GM12891 (cell line): ENCODE measurements at regions not wholly inside any gene's neighbourhood (a gene's known extent, or its start where the extent isn't known, plus 50 kb on each side); places are given as distances from the start of the nearest gene placed in this dataset.

Experiments used
- DNase-seq: peaks from one replicate; pipeline ENCODE4 v3.0.0; 2011; ENCODE audit warnings: low spot score; ENCODE audit not compliant: insufficient read length
- FAIRE-seq: peaks from 2 replicates; lab custom pipeline; 2011; peaks lifted over from hg19 to GRCh38; lab: Jason Lieb, UNC
- PAX5 ChIP-seq: IDR thresholded peaks from 2 replicates; pipeline ENCODE4 v1.6.1; 2011; ENCODE audit warnings: low read length, moderate library complexity, mild to moderate bottlenecking; ENCODE audit not compliant: insufficient read depth, severe bottlenecking
- POLR2A ChIP-seq: IDR thresholded peaks from 2 replicates; pipeline ENCODE4 v1.6.1; 2011; ENCODE audit warnings: low read depth, low read length, control low read depth
- POLR2AphosphoS5 ChIP-seq: IDR thresholded peaks from 2 replicates; pipeline ENCODE4 v1.6.1; 2011; ENCODE audit warnings: low read depth, low read length, control low read depth
- POU2F2 ChIP-seq: IDR thresholded peaks from 2 replicates; pipeline ENCODE4 v1.6.1; 2011; ENCODE audit warnings: low read depth, mild to moderate bottlenecking, control low read depth, low read length, moderate library complexity
- SPI1 ChIP-seq: IDR thresholded peaks from 2 replicates; pipeline ENCODE4 v1.6.1; 2011; ENCODE audit warnings: low read depth, low read length, control low read depth
- TAF1 ChIP-seq: IDR thresholded peaks from 2 replicates; pipeline ENCODE4 v1.6.1; 2011; ENCODE audit warnings: low read depth, low read length, control low read depth

DNA sequence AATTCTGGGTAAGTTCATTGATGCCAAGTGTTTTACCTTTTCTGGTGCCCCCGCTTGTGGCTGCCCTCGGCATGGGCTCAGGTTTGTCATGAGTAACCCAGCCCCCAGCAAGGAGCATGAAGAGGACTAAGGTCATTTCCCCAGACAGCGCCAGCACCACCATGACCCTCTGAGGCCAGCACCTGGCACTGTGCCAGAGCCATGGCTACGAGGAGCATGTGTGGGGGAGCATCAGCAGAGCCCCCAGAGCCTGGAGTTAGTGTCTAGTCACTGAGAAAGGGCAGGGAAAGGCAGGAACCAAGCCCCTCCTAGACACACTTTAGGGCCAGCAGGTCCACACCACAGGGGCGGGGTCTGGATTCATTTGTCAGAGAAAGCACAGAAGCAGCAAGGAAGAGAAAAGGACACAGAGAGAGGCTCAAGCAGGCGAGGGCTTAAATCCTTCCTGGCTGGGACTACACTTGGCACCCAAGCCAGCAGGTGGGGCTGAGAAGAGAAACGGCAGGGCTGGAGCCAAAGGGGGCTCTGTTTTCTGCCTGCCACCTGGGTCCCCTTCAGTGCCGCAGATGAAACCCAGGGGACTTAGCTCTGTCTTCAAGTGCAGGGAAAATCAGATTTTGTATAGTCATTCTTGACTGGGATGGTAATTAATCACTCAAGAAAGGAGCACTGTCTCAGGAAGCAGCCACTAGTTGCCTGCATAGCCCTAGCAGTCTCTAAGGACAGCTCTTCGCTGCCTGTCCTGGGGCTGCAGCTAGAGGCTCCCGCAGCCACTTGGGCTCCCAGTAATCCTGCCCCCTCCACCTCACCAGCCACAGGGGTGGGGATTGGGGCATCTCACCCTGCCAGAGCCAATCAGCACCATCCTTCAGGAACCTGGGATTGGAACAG is 79.6 kb upstream of the ZC3H12A start:
- no peak for FAIRE-seq
- TF ChIP-seq POLR2A (no peak), PAX5 (no peak)
- DNase-seq = no peak

DNA sequence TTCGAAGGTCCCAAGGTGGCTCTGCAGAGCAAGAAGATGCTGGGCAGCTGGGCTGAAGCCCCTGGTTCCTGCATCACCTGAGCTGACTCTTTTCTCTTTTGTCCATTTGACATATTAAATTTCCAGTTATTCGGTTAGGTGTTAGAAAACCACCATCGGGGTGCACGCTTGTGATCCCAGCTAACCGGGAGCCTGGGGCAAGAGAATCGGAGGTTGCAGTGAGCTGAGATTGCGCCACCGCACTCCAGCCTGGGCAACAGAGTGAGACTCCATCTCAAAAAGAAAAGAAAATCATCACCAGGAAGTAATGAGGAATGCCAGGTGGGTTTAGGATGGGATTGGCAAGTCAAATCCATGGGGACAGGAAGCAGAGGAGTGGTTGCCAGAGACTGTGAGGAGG is 76.3 kb upstream of the ZC3H12A start:
- TF ChIP-seq SPI1 (no peak), POLR2AphosphoS5 (no peak), POU2F2 (no peak), POLR2A (no peak), TAF1 (no peak), PAX5 (no peak)
- FAIRE-seq = no peak
- DNase-seq = no peak

- FAIRE-seq (no peak), DNase-seq (no peak)
- no peak for TF ChIP-seq PAX5
Measured at GRCh38 chr1:37399205-37399604, 75.2 kb upstream of the ZC3H12A start.

DNA sequence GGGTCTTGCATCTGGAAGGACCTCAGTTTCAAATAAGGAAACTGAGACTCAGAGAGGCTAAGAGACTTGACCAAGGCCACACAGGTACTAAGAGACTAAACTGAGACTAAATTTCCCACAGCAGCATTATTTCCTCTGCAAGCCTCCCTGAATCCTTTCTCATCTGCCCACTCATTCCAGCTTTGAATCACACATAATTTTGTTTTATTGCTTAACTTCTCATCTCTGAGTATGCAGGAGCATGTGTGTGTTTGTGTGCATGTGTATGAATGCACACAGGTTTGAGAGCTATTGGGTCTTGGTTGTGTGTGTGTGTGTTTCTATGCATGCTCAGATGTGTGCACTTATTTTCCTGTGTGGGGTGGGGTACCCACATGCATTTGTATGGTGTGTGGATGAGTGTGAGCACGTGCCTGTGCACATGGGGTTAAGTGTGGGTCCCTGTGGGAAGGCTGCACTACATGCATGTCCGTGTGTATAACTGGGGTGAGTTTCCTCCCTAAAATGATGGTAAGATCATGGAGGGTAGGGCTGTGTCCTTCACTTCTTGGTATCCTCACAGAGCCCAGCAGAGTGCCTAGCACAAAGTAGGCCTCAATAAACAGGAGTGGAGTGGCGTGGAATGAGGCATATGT is 74.4 kb upstream of the ZC3H12A start:
- TF ChIP-seq POU2F2 = no peak
- TF ChIP-seq TAF1 = no peak
- no peak for TF ChIP-seq PAX5
- TF ChIP-seq SPI1 = no peak
- no peak for TF ChIP-seq POLR2AphosphoS5
- no peak for TF ChIP-seq POLR2A
- DNase-seq = no peak
- FAIRE-seq = no peak

DNA sequence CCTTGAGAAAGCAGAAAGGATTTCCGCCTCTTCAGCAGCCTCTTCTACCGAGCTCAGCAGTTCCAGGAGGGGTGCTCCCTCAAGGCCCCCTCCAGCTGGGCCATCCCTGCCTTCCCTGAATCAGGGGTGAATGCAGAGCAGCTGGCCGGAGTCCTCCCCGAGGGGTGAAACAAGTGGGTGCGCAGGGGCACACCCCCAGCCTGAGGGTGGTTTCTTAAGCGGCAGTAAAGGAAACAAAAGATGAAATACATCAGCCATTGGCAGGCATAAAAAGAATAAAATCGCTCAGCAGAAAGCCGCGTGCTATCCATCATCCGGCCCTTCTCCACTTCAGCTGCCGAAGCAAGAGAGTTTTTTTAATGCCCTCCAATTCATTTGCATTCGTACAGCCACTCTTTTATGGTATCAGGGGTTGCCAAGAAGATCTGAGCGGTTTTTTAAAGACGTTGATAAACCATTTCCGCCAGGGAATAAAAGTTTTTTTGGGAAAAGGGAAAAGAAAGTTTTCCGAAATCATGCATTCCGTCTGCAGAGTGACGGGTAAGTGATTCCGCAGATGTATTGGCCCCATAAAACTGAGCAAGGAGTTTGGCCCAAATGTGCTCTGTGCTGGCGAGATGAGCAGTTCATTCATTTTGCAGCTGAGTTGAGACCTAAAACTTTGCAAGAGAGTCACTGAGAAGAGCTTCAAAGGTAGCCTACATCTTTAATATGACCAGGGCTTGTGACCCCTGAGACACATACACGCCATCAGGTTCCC is 73.7 kb upstream of the ZC3H12A start:
- no peak for DNase-seq
- TF ChIP-seq POU2F2 = no peak
- no peak for TF ChIP-seq TAF1
- no peak for TF ChIP-seq POLR2AphosphoS5
- no peak for TF ChIP-seq SPI1
- no peak for TF ChIP-seq POLR2A
- no peak for TF ChIP-seq PAX5
- no peak for FAIRE-seq

GRCh38 chr1:37403166-37403565 is 71.2 kb upstream of the ZC3H12A start:
- DNase-seq (no peak), FAIRE-seq (no peak)
- TF ChIP-seq SPI1 (no peak), POLR2AphosphoS5 (no peak), TAF1 (no peak), POU2F2 (no peak), POLR2A (no peak), PAX5 (no peak)

- TF ChIP-seq SPI1 = no peak
- no peak for TF ChIP-seq PAX5
- TF ChIP-seq POLR2AphosphoS5 = no peak
- no peak for TF ChIP-seq POU2F2
- TF ChIP-seq POLR2A = no peak
- no peak for TF ChIP-seq TAF1
- DNase-seq (no peak), FAIRE-seq (no peak)
Measured at GRCh38 chr1:37404711-37405110, 69.7 kb upstream of the ZC3H12A start.

DNA sequence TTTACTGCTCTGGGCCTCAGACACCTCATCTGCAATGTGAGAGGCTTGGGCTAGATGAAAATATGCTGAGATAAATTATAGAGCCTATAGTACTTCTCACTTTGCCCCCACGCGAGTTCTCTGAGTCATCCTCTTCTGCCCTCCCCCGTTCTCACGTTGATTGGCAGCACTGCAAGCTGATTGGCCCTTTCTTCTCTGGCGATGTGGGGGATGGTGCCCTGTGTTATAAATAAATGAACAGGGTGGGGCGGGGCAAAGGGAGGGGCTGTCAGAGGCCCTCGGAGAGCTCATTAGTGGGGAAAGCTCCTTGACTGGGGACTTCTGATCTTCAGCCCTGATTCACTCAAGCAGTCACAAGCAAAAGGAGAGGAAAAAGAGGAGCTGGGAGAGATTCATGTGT is 64.3 kb upstream of the ZC3H12A start:
- no peak for FAIRE-seq
- no peak for TF ChIP-seq POLR2A
- no peak for TF ChIP-seq PAX5
- no peak for TF ChIP-seq TAF1
- no peak for TF ChIP-seq POLR2AphosphoS5
- no peak for TF ChIP-seq SPI1
- no peak for TF ChIP-seq POU2F2
- no peak for DNase-seq

- no peak for DNase-seq
- TF ChIP-seq TAF1 = no peak
- TF ChIP-seq POLR2AphosphoS5 = no peak
- no peak for FAIRE-seq
Measured at GRCh38 chr1:37410815-37411214, 63.6 kb upstream of the ZC3H12A start.
